ENCODE measurements at regions not wholly inside any gene's neighbourhood (a gene's known extent, or its start where the extent isn't known, plus 50 kb on each side); places are given as distances from the start of the nearest gene placed in this dataset.

DNA sequence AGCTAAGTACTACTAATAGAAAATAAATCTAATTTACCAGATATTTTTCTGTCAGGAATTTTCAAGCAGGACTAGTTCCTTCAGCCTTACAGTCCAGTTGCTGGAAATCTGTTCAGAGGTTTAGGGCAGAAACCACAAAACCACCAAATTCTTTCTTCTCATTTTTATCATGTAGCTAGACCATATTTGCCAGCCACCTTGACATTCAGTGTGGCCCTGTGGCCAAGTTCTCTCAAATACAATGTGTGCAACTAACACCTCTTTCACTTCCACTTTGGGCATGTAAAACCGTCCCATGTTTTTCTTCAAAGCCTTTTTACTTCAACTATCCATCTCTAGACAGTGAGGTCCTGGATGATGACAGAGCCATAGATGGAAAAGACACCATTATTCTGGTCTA, 1133.2 kb upstream of the CDH18 start (continued):
- no peak for TF ChIP-seq ZBED1 (IDR thresholded peaks at IDR 0.05; ENCODE audit: borderline replicate concordance)

DNA sequence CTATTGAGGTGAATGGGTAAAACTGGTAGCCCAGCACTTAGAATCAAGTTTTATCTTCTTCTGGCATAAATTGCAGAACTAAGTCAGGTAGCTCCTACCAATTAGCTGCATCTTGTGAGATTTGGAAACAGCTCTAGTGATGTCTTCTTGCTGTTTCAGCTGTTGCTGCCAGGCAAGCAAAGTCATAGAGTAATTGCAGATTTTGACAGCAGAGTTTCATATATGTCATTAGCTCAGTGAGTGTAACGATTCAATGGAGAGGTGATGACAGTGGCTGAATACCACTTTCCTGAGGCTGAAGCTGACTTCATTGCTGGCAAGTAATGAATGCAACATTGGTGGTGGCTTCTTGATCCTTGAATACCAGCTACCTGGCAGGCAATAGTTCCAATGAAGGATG, 1109.7 kb upstream of the CDH18 start:
- Histone ChIP-seq H3K9ac (ENCODE audit: control insufficient read depth, insufficient read depth, low read length) (no peak overlapping the region), H3K27ac (ENCODE audit: control insufficient read depth, insufficient read depth) (no peak overlapping the region), H3K36me3 (ENCODE audit: control insufficient read depth in 2 of 2, insufficient read depth in 2 of 2, low read length in 1 of 2) (no peaks in the 10 kb centered on the region), H3K4me2 (ENCODE audit: control insufficient read depth, insufficient read depth) (no peak overlapping the region), H3K4me1 (ENCODE audit: control insufficient read depth, insufficient read depth, low read length) (no peaks in the 10 kb centered on the region), H3K4me3 (no peak overlapping the region), H3K79me2 (ENCODE audit: control insufficient read depth, insufficient read depth, low read length) (no peaks in the 10 kb centered on the region), H3K27me3 (replicated peaks in 1 of 2; ENCODE audit: control insufficient read depth in 2 of 2, insufficient read depth in 2 of 2, low read length in 1 of 2) (no peaks in the 10 kb centered on the region), H4K20me1 (ENCODE audit: control insufficient read depth, insufficient read depth) (no peaks in the 10 kb centered on the region), H3K9me3 (replicated peaks; ENCODE audit: control insufficient read depth, insufficient read depth, low read length) (no peaks in the 10 kb centered on the region), H2AFZ (ENCODE audit: control insufficient read depth, low read depth, low read length) (no peak overlapping the region)
- WGBS (ENCODE audit: insufficient coverage, insufficient replicate concordance, low lambda C conversion rate, missing lambda C conversion rate), result 0% methylated on average over 1 of the region's 1 CpG
- POLR2A ChIA-PET, result no interaction called here
- DNase-seq (ENCODE audit: low read depth, low spot score), result no peak
- no peak for TF ChIP-seq BCLAF1 (IDR thresholded peaks at IDR 0.05)
- TF ChIP-seq SRF (IDR thresholded peaks at IDR 0.05; ENCODE audit: low read depth in 2 of 2, low read length in 2 of 2), result no peak
- TF ChIP-seq RBBP5 (conservative IDR thresholded peaks at IDR 0.05), result no peak
- TF ChIP-seq ZBTB40 (IDR thresholded peaks at IDR 0.05; ENCODE audit: borderline replicate concordance), result no peak
- no peak for TF ChIP-seq ZNF217 (IDR thresholded peaks at IDR 0.05)
- RAD21 ChIA-PET (ENCODE audit: unreplicated experiment), result no interaction called here
- no TSS peak for BruUV-seq (replicated peaks)
- intact Hi-C loops (cut with micrococcal nuclease; ENCODE audit: unreplicated experiment) (no loop called here), in situ Hi-C loops (cut with MboI) (no loop called here)
- no peak for ATAC-seq
- SMC1A ChIA-PET (ENCODE audit: uncharacterized antibody, unreplicated experiment), result interaction anchor here (0.6 kb wide), 2 partner anchors 32 to 186 kb away, joined by 3 read pairs; no protein-coding TSS in a partner anchor
- CTCF ChIA-PET, result no interaction called here
- no peak for FAIRE-seq

All from GM12878 (cell line).